GM19372 (cell line): ENCODE measurements at regions not wholly inside any gene's neighbourhood (a gene's known extent, or its start where the extent isn't known, plus 50 kb on each side); places are given as distances from the start of the nearest gene placed in this dataset.

Experiments used
- ATAC-seq: cut with Tn5 transposase; IDR thresholded peaks from one replicate; pipeline ENCODE4 v1.9.1; 2021; ENCODE audit warnings: mild to moderate bottlenecking, low read depth, moderate library complexity; ENCODE audit not compliant: unreplicated experiment

DNA sequence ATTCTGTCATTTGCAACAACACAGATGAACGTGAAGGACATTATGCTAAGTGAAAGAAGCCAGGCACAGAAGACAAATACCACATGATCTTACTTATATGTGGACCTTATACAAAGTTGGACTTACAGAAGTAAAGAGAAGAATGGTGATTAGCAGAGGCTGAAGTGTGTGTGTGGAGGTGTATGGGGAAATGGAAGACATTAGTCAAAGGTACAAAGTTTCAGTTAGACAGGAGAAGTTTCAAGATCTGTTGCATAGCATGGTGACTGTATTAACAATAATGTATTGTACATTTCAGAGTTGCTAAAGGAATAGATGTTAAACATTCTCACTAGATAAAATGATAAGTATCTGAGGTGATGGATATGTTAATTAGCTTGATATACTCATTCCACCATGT is 124.4 kb upstream of the ADRA1D start:
- ATAC-seq = no peak

DNA sequence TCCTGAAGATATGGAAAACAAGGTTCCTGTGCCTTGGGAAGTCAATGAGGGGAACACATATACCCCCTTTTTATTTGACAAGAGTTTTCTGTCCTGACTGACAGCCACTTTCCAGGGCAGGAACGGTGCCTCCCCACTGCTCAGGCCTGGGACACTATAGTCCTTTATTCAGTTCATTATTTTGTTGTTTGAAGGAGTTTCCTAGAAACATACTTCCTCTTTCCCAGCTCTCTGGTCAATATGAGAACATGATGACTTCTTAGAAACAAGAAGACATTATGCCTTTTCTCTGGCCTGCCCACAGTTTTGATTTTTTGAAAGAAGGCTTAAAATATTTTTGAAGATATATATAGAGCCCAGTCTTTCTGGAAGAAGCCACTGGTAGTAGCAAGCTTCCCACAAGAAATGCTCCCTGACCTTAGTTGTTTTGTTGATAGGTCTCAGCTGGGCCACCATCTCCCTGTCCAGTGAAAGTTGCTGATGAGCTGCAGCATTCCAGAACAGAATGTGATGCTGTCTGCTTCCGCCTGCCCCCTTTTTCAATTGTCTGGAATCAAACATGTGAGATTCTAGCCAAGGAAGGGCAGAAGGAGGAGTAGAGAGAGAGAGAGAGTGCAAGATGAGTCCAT is 122.7 kb upstream of the ADRA1D start:
- no peak for ATAC-seq

DNA sequence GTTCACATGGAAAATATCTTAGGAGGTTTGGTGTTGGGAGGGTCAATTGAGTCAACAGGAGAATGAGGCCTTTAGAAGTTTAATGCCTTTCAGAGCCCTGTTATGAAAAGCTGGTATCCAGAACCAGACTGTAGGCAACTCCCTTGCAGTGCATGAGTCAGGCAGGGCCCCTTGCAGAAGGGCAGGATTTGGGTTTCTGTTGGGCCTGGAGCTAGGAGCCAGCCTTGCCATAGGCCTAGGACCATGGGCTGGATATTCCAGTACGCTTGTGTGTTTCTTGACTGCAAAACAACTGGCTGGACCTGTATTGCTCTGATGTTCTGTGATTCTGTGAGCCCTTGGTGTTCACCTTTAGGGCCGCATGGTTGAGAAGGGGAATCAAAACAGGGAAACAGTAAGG is 121.8 kb upstream of the ADRA1D start:
- no peak for ATAC-seq

DNA sequence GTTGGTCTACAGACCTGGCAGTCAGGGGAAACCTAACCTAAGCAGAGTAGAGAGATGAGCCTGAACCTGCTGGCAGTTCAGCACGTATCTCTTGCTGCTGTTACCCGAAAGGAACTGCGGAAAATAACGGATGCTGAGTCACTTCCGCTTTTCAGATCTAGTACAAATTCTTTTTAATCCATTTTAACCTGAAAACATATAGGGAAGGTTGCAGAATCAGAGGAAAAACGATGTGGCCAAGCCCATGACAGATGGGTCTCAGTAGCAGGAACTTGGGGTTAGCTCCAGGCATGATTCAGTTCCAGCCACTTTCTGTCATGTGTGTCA is 120.7 kb upstream of the ADRA1D start:
- peak; percentile 57 for ATAC-seq

DNA sequence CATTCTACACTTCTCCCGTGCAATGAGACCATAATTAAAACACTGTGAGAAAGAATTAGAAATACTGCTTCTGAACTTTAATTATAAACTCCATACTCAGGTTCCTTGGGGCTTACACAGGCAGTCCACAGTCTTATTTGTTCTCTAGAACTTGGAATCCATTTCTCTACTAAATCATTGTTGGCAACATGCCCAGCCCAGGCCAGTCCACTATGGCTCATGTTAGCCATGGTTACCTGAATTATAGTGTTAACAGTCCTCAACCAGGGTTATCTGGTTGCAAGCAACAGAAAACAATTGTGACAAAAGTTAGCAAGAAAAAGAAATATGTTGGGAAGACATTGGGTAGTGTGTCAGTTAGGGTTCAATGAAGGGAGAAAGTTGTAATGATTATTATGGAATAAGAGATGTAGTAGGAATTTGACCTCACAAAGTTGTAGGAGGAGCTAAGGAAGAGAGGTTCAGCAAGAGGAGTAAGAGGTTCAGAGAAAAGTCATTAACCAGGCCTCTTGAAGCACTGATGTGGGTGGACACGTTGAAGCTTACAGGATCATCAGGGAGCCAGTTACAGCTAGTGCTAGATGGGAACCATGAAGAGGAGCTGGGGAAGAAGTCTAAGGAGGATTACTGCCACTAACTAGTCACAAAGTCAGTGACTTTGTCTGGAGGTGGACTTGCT is 120.2 kb upstream of the ADRA1D start:
- ATAC-seq = peak; percentile 12

DNA sequence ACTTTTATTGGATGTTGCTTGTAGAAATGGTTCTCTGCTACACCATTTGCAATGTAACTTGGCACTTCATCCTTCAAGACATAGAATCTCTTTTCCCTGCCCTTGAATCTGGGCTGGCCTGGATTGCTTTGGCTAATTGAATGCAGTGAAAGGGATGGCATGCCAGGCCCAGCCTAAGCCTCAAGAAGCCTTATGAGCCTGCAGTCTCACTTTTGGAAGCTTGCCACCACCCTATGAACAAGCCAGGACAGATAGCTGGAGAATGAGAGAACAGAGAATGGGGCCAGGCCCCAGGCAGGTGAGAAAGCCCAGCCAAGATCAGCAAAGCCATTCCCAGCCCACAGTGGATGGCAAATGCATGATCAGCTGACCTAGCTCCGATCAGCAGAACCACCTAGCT is 117.0 kb upstream of the ADRA1D start:
- ATAC-seq = no peak

DNA sequence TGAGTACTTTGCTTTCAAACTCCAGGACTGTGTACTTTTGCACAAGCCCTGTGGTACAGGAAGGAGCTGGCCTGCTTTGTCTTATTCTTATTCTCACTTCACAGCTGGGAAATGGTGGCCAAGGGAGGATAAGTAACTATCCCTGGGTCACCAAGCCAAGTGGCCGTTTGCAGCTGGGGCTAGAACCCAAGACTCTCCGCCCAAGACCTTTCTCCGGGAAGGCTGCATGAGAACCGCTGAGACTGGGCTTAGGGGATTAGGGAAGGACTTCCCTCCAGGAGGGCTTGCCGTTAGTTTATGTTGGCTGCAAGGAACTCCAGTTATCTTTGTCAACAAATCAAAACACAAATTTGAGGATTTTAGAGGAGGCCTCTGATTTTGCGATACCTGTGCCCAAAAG is 109.5 kb upstream of the ADRA1D start:
- no peak for ATAC-seq

DNA sequence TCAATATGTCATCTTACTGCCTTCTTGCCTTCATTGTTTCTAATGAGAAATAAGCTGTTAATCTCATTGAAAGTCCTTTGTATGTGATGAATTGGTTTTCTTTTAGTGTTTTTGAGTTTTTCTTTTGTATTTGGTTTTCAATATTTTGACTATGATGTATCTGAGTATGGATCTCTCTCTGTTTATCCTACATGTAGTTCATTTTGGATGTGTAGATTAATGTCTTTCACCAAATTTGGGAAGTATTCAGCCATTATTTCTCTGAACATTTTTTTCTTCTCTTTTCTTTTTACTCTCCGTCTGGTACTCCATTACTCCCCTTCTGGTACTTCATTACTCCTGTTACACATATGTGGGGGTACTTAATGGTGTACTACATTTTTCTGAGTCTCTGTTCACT is 103.3 kb upstream of the ADRA1D start:
- no peak for ATAC-seq

DNA sequence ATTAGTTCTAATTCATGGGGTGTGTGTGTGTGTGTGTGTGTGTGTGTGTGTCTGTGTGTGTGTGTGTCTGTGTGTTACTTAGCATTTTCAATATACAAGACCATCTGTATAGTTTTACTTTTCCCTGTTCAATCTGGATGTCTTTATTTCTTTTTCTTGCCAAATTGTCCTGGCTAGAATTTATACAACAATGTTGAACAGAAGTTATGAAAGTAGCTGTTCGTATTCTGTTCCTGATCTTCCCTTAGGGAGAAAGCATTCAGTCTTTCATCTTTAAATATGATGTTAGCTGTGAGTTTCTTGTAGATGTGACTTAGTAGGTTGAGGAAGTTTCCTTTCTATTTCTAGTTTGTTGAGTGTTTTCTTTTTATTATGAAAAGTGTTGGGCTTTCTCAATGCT is 101.0 kb upstream of the ADRA1D start:
- no peak for ATAC-seq

DNA sequence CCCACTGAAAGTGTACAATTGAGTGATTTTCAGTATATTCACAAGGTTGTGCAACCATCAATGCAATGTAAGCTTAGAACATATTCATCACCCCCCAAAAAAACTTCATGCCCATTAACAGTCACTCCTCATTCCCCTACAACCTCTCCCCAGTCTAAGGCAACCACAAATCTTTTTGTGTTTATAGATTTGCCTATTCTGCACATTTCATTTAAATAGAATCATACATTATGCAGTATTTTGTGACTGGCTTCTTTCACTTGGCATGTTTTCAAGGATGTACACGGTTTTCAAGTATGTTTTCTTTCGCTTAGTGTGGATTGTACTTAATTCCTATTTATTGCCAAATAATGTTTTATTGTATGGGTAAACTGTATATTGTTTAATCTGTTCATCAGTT is 95.6 kb upstream of the ADRA1D start:
- ATAC-seq = no peak

DNA sequence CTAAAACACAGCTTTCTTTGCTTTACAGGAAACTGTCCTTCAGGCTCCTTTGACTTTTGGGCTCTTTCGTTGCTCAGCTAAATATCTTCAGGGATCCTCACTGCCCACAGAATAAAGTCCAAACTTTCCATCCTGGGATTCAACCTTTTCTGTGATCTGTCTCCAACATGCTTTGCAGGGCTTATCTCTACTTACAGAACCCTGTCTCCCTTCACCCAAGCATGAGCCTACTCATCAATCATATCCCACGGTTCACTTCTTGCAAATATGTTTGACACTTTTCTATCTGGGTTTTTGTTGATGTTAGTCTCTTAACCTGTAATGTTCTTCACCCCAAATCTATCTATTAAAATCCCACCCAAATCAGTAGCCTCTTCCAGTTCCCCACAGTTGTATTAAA is 93.5 kb upstream of the ADRA1D start:
- no peak for ATAC-seq

DNA sequence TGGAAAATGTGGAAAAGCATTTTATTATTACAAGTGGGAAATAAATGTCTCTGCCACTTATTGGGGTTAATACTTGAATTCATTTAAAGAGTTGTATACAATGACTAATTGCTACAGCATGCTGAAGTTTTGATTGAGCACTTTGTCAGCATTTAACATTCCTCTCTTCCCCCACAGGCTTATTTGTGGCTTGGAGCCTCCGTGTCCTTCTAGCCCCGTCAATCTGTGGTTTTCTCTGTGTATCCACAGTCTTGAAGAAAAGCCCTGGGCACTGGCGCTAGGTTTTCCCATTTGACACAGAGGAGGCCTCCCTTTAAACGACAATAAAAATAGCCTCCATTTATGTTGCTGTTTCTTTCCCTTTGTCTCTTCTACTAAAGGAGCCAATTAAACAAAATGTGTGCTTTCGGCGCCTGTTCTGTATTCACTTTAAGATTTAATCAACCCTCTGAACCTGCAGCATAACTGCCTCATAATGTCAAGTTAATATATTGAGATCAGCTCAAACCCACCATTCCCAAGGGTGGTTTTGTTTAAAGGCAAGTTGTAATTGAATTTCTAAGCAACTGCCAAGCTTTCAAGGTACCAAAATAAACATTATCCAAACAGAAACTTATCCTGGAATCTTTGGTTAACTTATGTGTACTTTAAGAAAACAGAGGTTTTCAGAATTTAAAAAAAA is 92.9 kb upstream of the ADRA1D start:
- ATAC-seq = no peak

DNA sequence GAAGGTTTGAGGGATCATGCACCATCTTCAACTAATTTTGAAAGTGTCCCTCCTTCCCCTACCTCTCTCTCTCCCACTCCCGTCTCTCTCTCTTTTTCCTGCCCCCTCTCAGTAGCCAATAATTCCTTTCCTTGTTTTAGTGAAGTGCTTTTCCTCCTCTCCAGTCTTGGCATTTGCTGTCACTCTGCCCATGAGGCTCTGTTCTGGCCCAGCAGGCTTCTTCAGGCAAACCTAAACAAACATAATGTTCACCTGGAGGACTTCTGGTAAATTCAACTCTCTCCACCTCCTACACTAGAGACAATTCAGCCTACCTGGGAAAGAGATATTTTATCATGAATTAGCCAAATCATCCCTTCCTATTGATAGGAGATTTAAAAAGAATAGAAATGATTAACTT is 86.6 kb upstream of the ADRA1D start:
- no peak for ATAC-seq

DNA sequence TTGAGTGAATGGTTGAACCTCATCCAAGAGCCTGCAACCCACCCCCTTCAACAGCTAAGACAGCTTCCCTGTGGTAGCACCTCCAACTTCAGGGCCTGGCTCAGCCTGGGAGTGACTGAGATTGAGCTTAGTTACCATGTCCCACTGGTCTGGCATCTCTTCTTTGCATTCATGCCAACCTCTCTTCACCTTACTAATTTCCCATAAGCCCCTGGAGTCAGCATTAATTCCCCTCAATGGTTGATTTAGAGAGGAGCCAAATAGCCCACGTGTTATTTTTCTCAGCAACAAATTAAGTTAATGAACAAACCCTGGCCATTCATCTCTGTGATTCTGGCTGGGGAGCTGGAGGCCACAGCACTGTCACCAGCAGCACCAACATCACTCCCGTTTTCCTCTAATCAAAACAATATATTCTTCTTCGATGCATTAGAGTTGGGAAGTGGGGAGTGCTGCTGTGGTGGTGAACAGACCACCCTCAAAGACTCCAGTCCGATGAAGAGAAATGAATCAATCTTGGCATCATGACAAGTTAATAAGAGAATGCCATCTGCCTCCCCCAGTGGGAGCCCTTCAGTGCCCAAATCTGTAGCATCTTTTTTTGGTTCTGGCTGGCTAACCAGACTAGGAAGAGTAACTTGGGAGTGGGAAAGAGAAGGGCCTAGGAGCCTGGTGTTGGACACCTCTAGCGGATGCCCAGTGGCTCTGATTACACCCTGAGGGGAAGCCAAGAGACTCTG is 83.2 kb upstream of the ADRA1D start:
- ATAC-seq = no peak

DNA sequence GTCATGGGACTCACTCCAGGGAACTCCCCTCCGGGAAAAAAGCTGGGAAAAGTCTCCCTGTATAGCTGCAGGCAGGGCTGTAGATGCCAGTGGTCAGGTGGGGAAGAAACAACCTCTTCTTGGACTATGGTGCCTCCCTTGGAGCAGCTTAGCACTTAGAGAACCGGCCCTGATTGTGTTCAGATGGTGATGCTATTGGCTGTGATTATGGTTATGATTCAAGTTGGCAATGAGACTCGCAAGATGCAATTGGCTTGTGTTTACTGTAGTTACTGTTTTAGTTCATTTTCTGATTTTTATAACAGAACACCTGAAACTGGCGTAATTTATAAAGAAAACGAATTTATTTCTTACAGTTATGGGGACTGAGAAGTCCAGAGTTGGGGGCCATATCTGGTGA is 80.9 kb upstream of the ADRA1D start:
- ATAC-seq = no peak

DNA sequence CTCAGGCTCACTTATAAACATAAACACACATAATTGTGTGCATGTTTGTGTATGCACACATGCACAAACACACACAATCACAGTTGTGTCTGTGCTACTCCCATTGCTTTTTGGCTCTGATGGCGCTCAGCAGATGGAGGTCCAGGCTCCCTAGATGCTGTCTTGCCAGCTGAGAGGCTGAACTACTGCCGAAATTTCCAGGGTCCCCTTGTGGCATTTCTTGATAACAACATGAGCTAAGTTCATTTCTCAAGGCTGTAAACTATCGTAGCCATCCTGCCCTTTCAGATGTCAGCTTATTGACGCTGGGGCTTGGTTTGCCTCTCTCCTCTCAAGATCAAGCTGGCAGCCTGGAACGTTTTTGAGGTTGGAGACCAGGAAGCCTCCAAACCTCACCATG is 80.1 kb upstream of the ADRA1D start:
- ATAC-seq = no peak

DNA sequence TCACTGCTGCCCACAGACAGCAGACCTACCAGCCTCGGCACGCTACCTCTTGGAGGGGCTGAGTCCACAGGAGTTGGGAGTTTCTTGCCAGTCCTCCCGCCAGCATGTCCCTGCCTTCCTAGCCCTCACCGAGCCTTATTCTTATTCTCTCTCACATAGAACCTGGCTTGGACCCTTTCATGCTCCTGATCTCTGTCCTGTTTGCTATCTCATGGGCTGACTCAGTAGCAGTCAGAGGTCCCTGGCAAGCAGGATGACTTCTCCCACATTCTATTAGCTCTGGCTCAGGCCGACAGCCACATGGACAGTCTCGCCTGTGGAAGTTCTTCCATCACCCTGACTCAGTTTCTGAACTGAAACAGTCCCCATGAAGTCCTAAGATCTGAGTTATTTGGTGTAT is 79.5 kb upstream of the ADRA1D start:
- no peak for ATAC-seq

DNA sequence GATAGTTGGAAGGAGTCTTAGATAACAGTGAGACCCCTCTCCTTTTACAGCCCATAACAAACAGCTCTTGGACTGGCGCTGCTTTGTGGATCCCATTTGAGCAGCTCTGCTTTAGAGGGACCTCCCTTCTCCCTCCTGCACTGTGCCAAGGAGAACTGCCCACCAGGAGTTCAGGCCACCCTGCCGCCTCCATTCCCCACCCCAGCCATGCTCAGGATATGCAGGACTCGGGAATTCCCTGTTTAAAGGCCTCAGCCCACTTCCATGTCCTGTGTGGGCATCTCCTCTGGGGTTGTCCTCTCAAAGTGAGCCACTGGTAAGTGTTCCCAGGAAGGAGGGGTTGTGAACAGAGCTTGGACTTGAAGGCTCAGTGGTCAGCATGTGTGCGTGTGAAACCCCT is 78.9 kb upstream of the ADRA1D start:
- ATAC-seq = no peak

DNA sequence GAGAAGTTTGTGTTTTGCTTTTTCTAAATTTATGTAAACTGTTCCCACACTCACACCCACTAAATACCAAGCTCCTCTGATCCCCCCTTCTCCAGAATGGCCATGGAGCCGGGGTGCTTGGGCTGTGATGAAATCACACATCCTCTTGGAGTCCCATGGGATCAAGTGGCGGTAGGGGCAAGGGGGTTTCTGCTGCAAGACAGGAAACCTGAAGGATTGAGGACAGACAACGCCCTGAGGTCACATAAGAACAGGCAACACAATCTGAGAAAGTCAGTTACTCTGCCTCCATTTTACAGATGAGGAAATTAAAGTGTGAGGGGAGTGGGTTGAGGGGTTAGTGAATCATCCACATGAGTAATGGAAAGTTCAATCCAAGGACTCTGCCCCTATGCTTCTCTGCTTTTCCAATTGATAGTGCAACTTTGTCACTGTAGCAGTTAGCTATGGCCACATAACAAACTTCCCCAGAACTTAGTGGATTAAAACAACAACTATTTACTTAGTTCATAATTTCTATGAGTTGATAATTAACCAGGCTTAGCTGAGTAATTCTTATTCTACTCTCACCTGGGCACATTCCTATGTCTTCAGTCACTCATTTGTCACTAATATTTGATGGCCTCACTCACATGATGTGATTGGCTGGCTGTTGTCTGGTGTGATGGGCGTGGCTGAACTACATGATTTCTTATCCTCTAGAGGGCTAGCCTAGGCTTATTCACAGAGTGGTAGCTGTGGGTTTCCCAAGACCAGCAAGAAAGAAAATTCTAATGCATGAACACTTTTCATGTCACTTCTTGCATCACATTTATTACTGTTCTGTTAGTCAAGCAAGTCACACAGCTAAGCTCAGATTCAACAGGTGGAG is 77.3 kb upstream of the ADRA1D start:
- no peak for ATAC-seq

DNA sequence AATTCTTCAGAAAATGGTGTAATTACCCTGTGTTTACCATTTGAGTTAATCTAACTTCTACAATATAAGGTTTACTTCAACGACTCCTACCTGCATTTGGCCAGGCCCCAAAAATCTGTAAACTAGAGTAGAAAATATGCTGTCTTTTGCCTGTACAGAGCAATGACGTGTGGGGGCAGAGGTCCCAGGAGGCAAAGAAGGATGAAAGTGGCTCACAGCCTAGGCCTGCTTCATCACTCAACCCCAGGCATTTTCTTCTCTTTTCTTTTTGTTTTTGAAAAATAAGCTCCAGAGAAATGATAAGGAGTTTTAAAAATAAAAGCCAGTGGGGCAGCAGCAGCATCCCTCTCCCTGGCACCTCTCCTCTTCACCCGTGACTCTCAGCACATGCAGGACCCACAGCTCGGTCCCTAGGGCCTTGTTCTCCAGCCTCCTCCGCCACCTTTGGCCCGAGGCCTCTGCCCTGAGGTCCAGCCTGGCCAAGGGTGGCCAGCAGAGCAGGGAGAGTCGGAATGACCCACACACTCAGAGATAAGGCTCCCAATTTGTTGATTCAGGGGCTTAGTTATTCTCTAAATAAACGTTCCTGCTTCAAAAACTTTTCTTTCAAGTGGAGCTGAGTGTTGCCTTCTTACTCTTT is 76.6 kb upstream of the ADRA1D start:
- no peak for ATAC-seq
